GM19238 (cell line): ENCODE measurements at regions not wholly inside any gene's neighbourhood (a gene's known extent, or its start where the extent isn't known, plus 50 kb on each side); places are given as distances from the start of the nearest gene placed in this dataset.
"Not testable (repeated sequence)": the region's sequence is repeated elsewhere in the genome, so short reads cannot be mapped to it uniquely, and the experiment has no call there.

ENCODE experiments used
- DNase-seq: peaks from one replicate; pipeline ENCODE4 v3.0.0; 2011; ENCODE audit warnings: low spot score; ENCODE audit not compliant: insufficient read length

GRCh38 chrX:131826572-131826971 is 196.5 kb upstream of the STK26 start:
- DNase-seq, result no peak

- no peak for DNase-seq
These were observed 195.2 kb upstream of the STK26 start for GRCh38 chrX:131827935-131828334.

- DNase-seq, result no peak
These were observed 194.6 kb upstream of the STK26 start for GRCh38 chrX:131828482-131828881.

- DNase-seq, result no peak
These were observed 192.5 kb upstream of the STK26 start for GRCh38 chrX:131830400-131831184.

- no peak for DNase-seq
These were observed 191.9 kb upstream of the STK26 start for GRCh38 chrX:131831185-131831520.

- no peak for DNase-seq
These were observed 186.9 kb upstream of the STK26 start for GRCh38 chrX:131836161-131836560.

GRCh38 chrX:131837325-131837724 is 185.8 kb upstream of the STK26 start:
- no peak for DNase-seq

- no peak for DNase-seq
These were observed 182.2 kb upstream of the STK26 start for GRCh38 chrX:131840799-131841495.

- DNase-seq, result no peak
These were observed 181.3 kb upstream of the STK26 start for GRCh38 chrX:131841496-131842437.

GRCh38 chrX:131843987-131844386 is 179.1 kb upstream of the STK26 start:
- DNase-seq, result no peak

GRCh38 chrX:131845201-131845600 is 177.9 kb upstream of the STK26 start:
- no peak for DNase-seq

- DNase-seq, result no peak
These were observed 177.3 kb upstream of the STK26 start for GRCh38 chrX:131845771-131846170.

GRCh38 chrX:131850964-131851363 is 172.1 kb upstream of the STK26 start:
- DNase-seq, result not testable (repeated sequence)

- DNase-seq, result no peak
These were observed 169.7 kb upstream of the STK26 start for GRCh38 chrX:131853440-131853839.

- no peak for DNase-seq
These were observed 168.5 kb upstream of the STK26 start for GRCh38 chrX:131854581-131854980.

GRCh38 chrX:131861088-131861787 is 161.9 kb upstream of the STK26 start:
- no peak for DNase-seq

- no peak for DNase-seq
These were observed 160.8 kb upstream of the STK26 start for GRCh38 chrX:131862321-131862720.

- DNase-seq, result no peak
These were observed 153.9 kb upstream of the STK26 start for GRCh38 chrX:131869182-131869581.

- no peak for DNase-seq
These were observed 148.8 kb upstream of the STK26 start for GRCh38 chrX:131874300-131874699.

- not testable (repeated sequence) for DNase-seq
These were observed 147.3 kb upstream of the STK26 start for GRCh38 chrX:131875827-131876226.

GRCh38 chrX:131881194-131881593 is 141.9 kb upstream of the STK26 start:
- DNase-seq, result no peak
